T-helper 1 cell treated with Interleukin-12 subunit alpha and Interleukin-12 subunit beta and Interleukin-4 antibody, amounts not matched to agents 30 μg/mL and 1 μg/mL, for 36 hours (primary cell): ENCODE measurements at regions not wholly inside any gene's neighbourhood (a gene's known extent, or its start where the extent isn't known, plus 50 kb on each side); places are given as distances from the start of the nearest gene placed in this dataset.
"Not testable (repeated sequence)": the region's sequence is repeated elsewhere in the genome, so short reads cannot be mapped to it uniquely, and the experiment has no call there.

ENCODE experiments used
- H3K27ac Mint-ChIP-seq: one replicate; pipeline ENCODE4 v1.8.0; 2021; ENCODE audit warnings: mild to moderate bottlenecking, mixed read lengths
- H3K27me3 Mint-ChIP-seq: one replicate; pipeline ENCODE4 v1.8.0; 2021; ENCODE audit warnings: low read depth, mixed read lengths
- H3K36me3 Mint-ChIP-seq: one replicate; pipeline ENCODE4 v1.8.0; 2021; ENCODE audit warnings: low read depth, mixed read lengths
- H3K4me1 Mint-ChIP-seq: one replicate; pipeline ENCODE4 v1.8.0; 2021; ENCODE audit warnings: low read depth, mixed read lengths
- H3K4me3 Mint-ChIP-seq: one replicate; pipeline ENCODE4 v1.8.0; 2021; ENCODE audit warnings: mild to moderate bottlenecking, moderate library complexity, mixed read lengths
- H3K9me3 Mint-ChIP-seq: one replicate; pipeline ENCODE4 v1.8.0; 2021; ENCODE audit warnings: mixed read lengths

DNA sequence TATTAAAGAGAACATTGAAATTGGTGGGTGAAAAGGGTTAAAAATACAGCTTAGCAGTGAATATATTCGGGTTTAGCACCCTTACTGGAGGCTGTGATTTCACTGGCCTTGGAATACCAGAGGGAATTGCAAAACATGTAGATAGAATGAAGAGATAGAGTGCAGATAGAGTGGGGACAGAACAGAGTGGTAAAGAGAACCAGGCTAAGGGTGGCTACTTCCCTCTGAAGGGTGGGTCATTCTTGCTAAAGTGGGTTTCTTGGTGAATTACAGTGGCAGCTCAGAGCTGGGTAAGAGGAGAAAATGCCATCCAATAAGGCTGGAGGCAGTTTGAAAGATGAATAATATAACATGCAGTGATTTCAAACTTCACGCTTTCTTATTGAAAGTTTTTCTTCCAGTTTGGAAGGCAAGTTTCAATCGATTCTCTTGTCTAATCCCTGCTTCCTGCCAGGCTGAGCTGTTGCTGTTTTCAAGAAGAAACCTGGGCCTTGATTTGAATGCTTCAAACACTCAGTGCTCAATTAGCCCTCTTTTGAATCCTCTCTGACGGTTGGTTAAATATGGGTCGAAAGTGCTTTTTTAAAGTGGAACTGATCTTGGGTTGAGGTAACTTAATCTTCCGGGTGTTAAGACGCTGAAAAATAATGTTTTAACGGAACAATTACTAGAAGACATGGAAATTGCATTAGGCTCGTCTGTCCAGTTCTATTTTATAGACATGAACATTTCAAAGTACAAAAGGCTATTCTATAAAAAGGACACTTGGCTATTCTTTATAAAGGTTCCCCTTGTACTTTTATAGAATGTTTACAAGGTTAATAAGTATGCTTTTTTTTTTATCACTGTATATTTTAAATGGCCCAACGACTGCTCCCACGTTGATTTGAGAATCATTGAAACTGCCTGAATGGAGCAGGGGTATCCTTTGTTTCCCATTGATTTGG lies 203.3 kb downstream of the BCAS1 start:
- Mint-ChIP-seq H3K36me3 (peaks cover 2% of the 10 kb centered on the region), H3K4me1 (peaks cover 60% of the 10 kb centered on the region), H3K9me3 (no peaks in the 10 kb centered on the region), H3K27ac (peak overlapping the region; percentile 86), H3K4me3 (peak overlapping the region; percentile 63), H3K27me3 (no peaks in the 10 kb centered on the region)

DNA sequence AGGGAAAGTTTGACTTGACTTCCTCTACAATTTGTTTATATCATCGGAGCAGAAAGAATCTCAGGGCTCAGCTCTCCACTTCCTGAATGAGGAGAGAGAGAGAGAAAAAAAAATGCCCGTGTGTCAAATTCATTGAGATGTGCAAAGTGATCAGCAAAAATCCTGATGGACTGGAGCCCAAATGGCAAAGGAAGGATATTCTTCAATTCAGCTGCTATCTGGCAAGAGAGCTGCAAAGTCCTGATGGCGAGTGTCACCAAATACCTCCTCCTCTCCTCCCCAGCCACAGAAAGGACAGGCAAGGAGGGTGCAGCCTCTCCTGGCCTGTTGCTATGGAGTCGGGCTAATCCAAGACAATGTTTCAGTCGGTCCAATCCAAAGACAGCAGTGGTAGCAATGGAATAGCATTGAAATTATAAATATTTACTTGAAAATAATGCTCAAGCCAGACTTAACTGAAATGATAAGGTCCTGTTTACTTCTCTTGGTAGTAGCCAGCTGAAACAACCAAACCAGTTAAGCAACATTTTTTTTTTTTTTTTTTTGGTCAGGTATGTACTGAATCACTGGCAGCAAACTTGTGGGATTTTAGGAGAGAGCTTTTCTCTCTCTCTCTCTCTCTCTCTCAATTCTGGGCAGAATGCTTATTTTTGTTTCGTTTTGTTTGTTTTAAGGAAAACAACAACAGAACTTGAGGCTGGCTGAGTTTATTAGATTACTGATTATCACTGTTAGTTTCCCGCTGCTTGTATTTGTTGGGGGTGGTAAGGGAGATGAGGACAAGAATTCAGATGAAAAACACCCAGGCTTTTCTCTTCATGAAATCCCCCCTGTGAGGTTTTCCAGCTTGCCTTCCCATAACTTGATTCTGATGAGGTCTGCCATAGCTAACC lies 204.2 kb downstream of the BCAS1 start:
- Mint-ChIP-seq H3K36me3 (peaks cover 2% of the 10 kb centered on the region), H3K4me1 (peaks cover 53% of the 10 kb centered on the region), H3K9me3 (no peaks in the 10 kb centered on the region), H3K4me3 (peak overlapping the region; percentile 63), H3K27ac (peak overlapping the region; percentile 86), H3K27me3 (no peaks in the 10 kb centered on the region)

GRCh38 chr20:53864765-53865683 lies 205.4 kb downstream of the BCAS1 start:
- not testable (repeated sequence) for H3K36me3 Mint-ChIP-seq, H3K27me3 Mint-ChIP-seq, H3K9me3 Mint-ChIP-seq
- Mint-ChIP-seq H3K4me3 (peak overlapping the region; percentile 9), H3K27ac (peak overlapping the region; percentile 86), H3K4me1 (peaks cover 49% of the 10 kb centered on the region)

DNA sequence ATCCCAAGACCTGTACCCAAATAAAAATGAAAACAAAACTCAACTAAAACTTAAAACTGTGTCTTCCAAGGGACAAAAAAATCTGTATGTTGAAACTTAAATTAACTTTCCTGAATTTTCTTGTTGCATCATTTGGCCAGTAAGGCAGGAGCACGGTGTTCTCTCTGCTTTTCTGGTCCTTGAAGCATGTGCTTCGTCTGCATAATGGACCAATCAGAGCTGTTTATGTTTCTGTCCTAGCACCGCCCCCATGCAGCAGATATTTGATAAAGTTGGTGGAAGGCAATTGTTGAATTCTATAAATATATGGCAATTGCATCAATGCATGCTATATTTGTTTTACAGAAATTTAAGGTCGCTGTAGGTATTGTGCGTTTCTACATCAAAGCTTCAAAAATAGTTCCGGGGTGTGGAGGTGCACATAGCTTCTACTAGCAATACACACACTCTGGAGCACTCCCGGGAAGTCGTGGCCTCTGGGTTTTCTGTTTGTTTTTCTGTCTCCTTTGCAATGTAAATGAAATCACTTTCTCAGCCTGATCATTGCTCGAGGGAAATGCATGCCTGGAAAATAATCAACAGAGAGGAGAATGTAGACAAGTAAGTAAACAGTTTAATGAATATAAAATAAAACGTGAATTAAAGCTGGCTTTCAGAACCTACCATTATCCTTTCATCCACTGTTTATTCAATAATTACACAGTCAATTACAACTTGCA lies 206.3 kb downstream of the BCAS1 start:
- H3K27ac Mint-ChIP-seq, H3K36me3 Mint-ChIP-seq, H3K9me3 Mint-ChIP-seq, H3K27me3 Mint-ChIP-seq, H3K4me3 Mint-ChIP-seq: not testable (repeated sequence)
- H3K4me1 Mint-ChIP-seq: peaks cover 42% of the 10 kb centered on the region

DNA sequence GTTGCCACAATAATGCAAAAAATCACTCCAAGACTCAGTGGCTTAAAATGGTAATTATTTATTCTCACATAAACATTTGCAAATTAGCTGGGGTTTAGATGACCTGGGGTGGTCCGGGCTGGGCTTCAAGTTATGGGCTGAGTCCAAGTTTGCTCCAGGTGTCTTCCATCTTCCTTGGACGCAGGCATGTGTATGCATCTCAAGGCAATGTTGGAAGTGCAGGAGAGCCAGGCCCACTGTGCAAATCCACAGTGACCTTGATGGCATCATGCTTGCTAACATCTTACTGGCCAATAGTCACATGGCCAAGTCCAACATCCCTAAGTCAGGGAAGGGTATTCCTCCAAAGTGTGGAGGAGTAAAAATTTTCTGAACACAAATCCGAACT lies 206.9 kb downstream of the BCAS1 start:
- H3K27ac Mint-ChIP-seq, H3K36me3 Mint-ChIP-seq, H3K9me3 Mint-ChIP-seq, H3K27me3 Mint-ChIP-seq, H3K4me3 Mint-ChIP-seq: not testable (repeated sequence)
- H3K4me1 Mint-ChIP-seq: peaks cover 42% of the 10 kb centered on the region

- peaks cover 42% of the 10 kb centered on the region for H3K4me1 Mint-ChIP-seq
- H3K9me3 Mint-ChIP-seq, H3K27me3 Mint-ChIP-seq, H3K27ac Mint-ChIP-seq, H3K4me3 Mint-ChIP-seq, H3K36me3 Mint-ChIP-seq: not testable (repeated sequence)
Measured at GRCh38 chr20:53863039-53863438, 207.4 kb downstream of the BCAS1 start.

DNA sequence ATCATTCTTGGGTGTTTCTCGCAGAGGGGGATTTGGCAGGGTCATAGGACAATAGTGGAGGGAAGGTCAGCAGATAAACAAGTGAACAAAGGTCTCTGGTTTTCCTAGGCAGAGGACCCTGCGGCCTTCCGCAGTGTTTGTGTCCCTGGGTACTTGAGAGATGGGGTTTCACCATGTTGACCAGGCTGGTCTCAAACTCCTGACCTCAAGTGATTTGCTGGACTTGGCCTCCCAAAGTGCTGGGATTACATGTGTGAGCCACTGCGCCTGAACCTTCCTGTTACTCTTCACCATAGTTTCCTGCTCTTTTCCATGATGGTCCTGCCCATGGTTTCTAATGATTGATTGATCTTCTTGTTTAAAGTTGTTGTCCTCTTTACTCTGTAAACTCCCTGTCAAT lies 207.9 kb downstream of the BCAS1 start:
- not testable (repeated sequence) for H3K27ac Mint-ChIP-seq, H3K9me3 Mint-ChIP-seq, H3K4me3 Mint-ChIP-seq, H3K27me3 Mint-ChIP-seq, H3K36me3 Mint-ChIP-seq
- peaks cover 42% of the 10 kb centered on the region for H3K4me1 Mint-ChIP-seq

DNA sequence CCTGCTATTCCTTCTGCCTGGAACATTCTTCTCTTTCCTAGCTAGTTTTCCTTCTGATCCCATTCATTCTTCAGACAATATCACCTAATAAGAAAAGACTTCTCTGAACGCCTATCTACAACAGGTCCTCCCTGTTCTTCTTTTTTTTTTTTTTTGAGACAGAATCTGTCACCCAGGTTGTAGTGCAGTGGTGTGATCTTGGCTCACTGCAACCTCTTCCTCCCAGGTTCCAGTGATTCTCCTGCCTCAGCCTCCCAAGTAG lies 208.3 kb downstream of the BCAS1 start:
- Mint-ChIP-seq H3K27ac (peak overlapping the region; percentile 45), H3K4me1 (peaks cover 40% of the 10 kb centered on the region)
- H3K36me3 Mint-ChIP-seq, H3K27me3 Mint-ChIP-seq, H3K9me3 Mint-ChIP-seq, H3K4me3 Mint-ChIP-seq: not testable (repeated sequence)

- no peak overlapping the region for H3K27ac Mint-ChIP-seq
- peaks cover 30% of the 10 kb centered on the region for H3K4me1 Mint-ChIP-seq
- H3K9me3 Mint-ChIP-seq: no peaks in the 10 kb centered on the region
- no peaks in the 10 kb centered on the region for H3K27me3 Mint-ChIP-seq
- H3K4me3 Mint-ChIP-seq: no peak overlapping the region
- peaks cover 2% of the 10 kb centered on the region for H3K36me3 Mint-ChIP-seq
Measured at GRCh38 chr20:53859684-53860083, 210.7 kb downstream of the BCAS1 start.

GRCh38 chr20:53859009-53859408 lies 211.4 kb downstream of the BCAS1 start:
- H3K27me3 Mint-ChIP-seq, H3K36me3 Mint-ChIP-seq, H3K27ac Mint-ChIP-seq, H3K9me3 Mint-ChIP-seq, H3K4me3 Mint-ChIP-seq: not testable (repeated sequence)
- peaks cover 29% of the 10 kb centered on the region for H3K4me1 Mint-ChIP-seq

- H3K27me3 Mint-ChIP-seq, H3K36me3 Mint-ChIP-seq, H3K27ac Mint-ChIP-seq, H3K4me3 Mint-ChIP-seq, H3K9me3 Mint-ChIP-seq: not testable (repeated sequence)
- peaks cover 24% of the 10 kb centered on the region for H3K4me1 Mint-ChIP-seq
Measured at GRCh38 chr20:53858516-53858915, 211.9 kb downstream of the BCAS1 start.

DNA sequence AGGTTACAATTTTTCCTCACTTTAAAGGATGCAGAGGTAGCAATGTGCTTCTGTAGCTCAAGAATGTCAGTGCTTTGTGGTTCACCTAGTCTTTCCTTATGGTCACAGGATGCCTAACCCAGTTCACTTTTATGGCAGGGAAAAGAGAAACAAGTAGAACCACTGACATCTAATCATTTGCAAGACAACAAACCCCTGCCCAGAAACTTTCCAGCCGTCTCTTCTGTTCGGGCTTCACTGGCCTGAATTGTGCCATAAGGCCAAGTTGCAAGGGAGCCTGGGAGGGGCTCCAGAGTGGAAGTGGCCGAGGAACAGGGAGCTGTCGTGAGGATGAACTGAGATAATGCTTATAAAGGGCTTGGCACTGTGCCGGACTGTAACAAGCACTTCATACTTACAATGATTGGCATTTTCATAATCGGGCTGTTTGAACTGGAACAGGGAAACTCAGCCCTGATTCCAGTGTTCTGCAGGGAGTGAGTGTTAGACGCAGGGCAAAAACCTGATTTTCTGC lies 212.6 kb downstream of the BCAS1 start:
- Mint-ChIP-seq H3K4me1 (peaks cover 22% of the 10 kb centered on the region), H3K36me3 (peaks cover 2% of the 10 kb centered on the region), H3K4me3 (no peak overlapping the region), H3K27ac (no peak overlapping the region), H3K9me3 (no peaks in the 10 kb centered on the region), H3K27me3 (no peaks in the 10 kb centered on the region)

- no peaks in the 10 kb centered on the region for H3K27me3 Mint-ChIP-seq
- no peak overlapping the region for H3K4me3 Mint-ChIP-seq
- H3K36me3 Mint-ChIP-seq: no peaks in the 10 kb centered on the region
- H3K4me1 Mint-ChIP-seq: peaks cover 24% of the 10 kb centered on the region
- no peaks in the 10 kb centered on the region for H3K9me3 Mint-ChIP-seq
- no peak overlapping the region for H3K27ac Mint-ChIP-seq
Measured at GRCh38 chr20:53856300-53857295, 213.8 kb downstream of the BCAS1 start.
